SK-N-SH (cell line): ENCODE measurements at regions not wholly inside any gene's neighbourhood (a gene's known extent, or its start where the extent isn't known, plus 50 kb on each side); places are given as distances from the start of the nearest gene placed in this dataset.
A peak's percentile ranks its signal among the peaks of the same experiment; 100 is the strongest.

Experiments used
- CTCF ChIA-PET: fragments of 300-600, 350-600 bp; formaldehyde crosslinking; extraction: SDS; loops from one replicate; lab custom pipeline; 2021; lab: Yijun Ruan, JAX
- POLR2A ChIA-PET: fragments of 350-600 bp; sonication (Branson Sonifier 250); formaldehyde crosslinking; extraction: SDS; loops from one replicate; lab custom pipeline; 2020; ENCODE audit warnings: antibody characterized with exemption, inconsistent platforms; lab: Yijun Ruan, JAX
- DNase-seq: peaks from one replicate; pipeline ENCODE4 v3.0.0; 2012
- H2AFZ ChIP-seq: fragments of 200-600 bp; sonication (generic); 2 replicates; pipeline ENCODE4 v1.8.1; 2016; ENCODE audit warnings: antibody characterized with exemption, mild to moderate bottlenecking, low read depth
- H3F3A ChIP-seq: fragments of 200-600 bp; sonication (generic); replicated peaks from 2 replicates; pipeline ENCODE3; 2016; ENCODE audit warnings: antibody characterized with exemption, mild to moderate bottlenecking; ENCODE audit not compliant: insufficient read depth
- H3K27ac ChIP-seq, 2 experiments: fragments of 200-500 bp in 1 of 2; fragments of 200-600 bp in 1 of 2; sonication (Bioruptor generic) in 1 of 2; sonication (generic), shearing (Covaris generic) in 1 of 2; 2 replicates each; pipeline versions ENCODE4 v1.5.1 to v1.6.1; 2014 to 2016; ENCODE audit warnings: low read depth in 2 of 2, inconsistent platforms in 1 of 2, low read length in 1 of 2, mild to moderate bottlenecking in 1 of 2, mixed read lengths in 1 of 2
- H3K27me3 ChIP-seq: fragments of 200-600 bp; sonication (generic), shearing (Covaris generic); 2 replicates; pipeline ENCODE4 v1.6.1; 2016; ENCODE audit warnings: mixed run types; ENCODE audit not compliant: insufficient read depth
- H3K36me3 ChIP-seq, 2 experiments: fragments of 200-500 bp in 1 of 2; fragments of 200-600 bp in 1 of 2; sonication (Bioruptor generic) in 1 of 2; sonication (generic) in 1 of 2; replicated peaks in 1 of 2; 2 replicates each; pipeline versions ENCODE3 to v1.5.1; 2014 to 2016; ENCODE audit warnings: low read length in 1 of 2, mild to moderate bottlenecking in 1 of 2; ENCODE audit not compliant: insufficient read depth in 2 of 2, control insufficient read depth in 1 of 2
- H3K4me1 ChIP-seq, 2 experiments: fragments of 200-500 bp in 1 of 2; fragments of 200-600 bp in 1 of 2; sonication (Bioruptor generic) in 1 of 2; sonication (generic), shearing (Covaris generic) in 1 of 2; 2 replicates each; pipeline versions ENCODE4 v1.5.1 to v1.6.1; 2014 to 2016; ENCODE audit warnings: low read depth in 1 of 2, low read length in 1 of 2, mixed run types in 1 of 2; ENCODE audit not compliant: insufficient read depth in 2 of 2, control insufficient read depth in 1 of 2
- H3K4me2 ChIP-seq: fragments of 200-600 bp; sonication (generic), shearing (Covaris generic); 2 replicates; pipeline ENCODE4 v1.6.1; 2017; ENCODE audit warnings: mixed run types
- H3K4me3 ChIP-seq, 2 experiments: fragments of 200-500 bp in 1 of 2; fragments of 200-600 bp in 1 of 2; sonication (Bioruptor generic) in 1 of 2; sonication (generic), shearing (Covaris generic) in 1 of 2; 2 replicates each; pipeline versions ENCODE4 v1.5.1 to v1.8.1; 2014 to 2016; ENCODE audit warnings: low read depth in 2 of 2, inconsistent platforms in 1 of 2, low read length in 1 of 2, mild to moderate bottlenecking in 1 of 2, mixed read lengths in 1 of 2, moderate library complexity in 1 of 2
- H3K79me2 ChIP-seq: fragments of 200-600 bp; sonication (generic); 2 replicates; pipeline ENCODE4 v1.8.1; 2017; ENCODE audit warnings: mild to moderate bottlenecking; ENCODE audit not compliant: insufficient read depth
- H3K9ac ChIP-seq: fragments of 200-600 bp; sonication (generic); 2 replicates; pipeline ENCODE4 v1.6.1; 2017; ENCODE audit warnings: mixed run types
- H3K9me2 ChIP-seq: fragments of 200-600 bp; sonication (generic); 2 replicates; pipeline ENCODE4 v1.6.1; 2017; ENCODE audit warnings: mixed run types
- H3K9me3 ChIP-seq: fragments of 200-600 bp; sonication (generic); 2 replicates; pipeline ENCODE4 v1.6.1; 2017; ENCODE audit warnings: mixed run types, mild to moderate bottlenecking, moderate library complexity
- H4K20me1 ChIP-seq: fragments of 200-600 bp; sonication (generic); 2 replicates; pipeline ENCODE4 v1.6.1; 2017; ENCODE audit warnings: mild to moderate bottlenecking, mixed run types; ENCODE audit not compliant: insufficient read depth
- ELF1 ChIP-seq: IDR thresholded peaks from 2 replicates; pipeline ENCODE4 v1.4.0; 2012
- EP300 ChIP-seq, 2 experiments: IDR thresholded peaks; 2 replicates each; pipeline versions ENCODE4 v1.4.0 to v1.6.1; 2012; ENCODE audit warnings: borderline replicate concordance in 1 of 2, low read depth in 1 of 2, low read length in 1 of 2
- GABPA ChIP-seq: IDR thresholded peaks from 2 replicates; pipeline ENCODE4 v1.4.0; 2012; ENCODE audit warnings: low read depth, mild to moderate bottlenecking
- GATA2 ChIP-seq: sonication (generic); formaldehyde crosslinking; IDR thresholded peaks from 2 replicates; pipeline ENCODE4 v1.5.0; 2020; ENCODE audit warnings: mild to moderate bottlenecking, missing genetic modification reagents
- MEF2A ChIP-seq: IDR thresholded peaks from 2 replicates; pipeline ENCODE4 v1.4.0; 2012; ENCODE audit warnings: low read depth, borderline replicate concordance
- NFIC ChIP-seq: IDR thresholded peaks from 2 replicates; pipeline ENCODE4 v1.4.0; 2012; ENCODE audit warnings: borderline replicate concordance
- RAD21 ChIP-seq: IDR thresholded peaks from 2 replicates; pipeline ENCODE4 v1.6.1; 2012; ENCODE audit warnings: mild to moderate bottlenecking, low read length
- RCOR1 ChIP-seq: fragments of 150-350 bp; IDR thresholded peaks from 2 replicates; pipeline ENCODE4 v1.6.1; 2017; ENCODE audit warnings: antibody characterized with exemption, low read length
- SMC3 ChIP-seq: IDR thresholded peaks from 2 replicates; pipeline ENCODE4 v1.6.1; 2012; ENCODE audit warnings: low read depth, low read length, improper control_type of control experiment
- TCF12 ChIP-seq: IDR thresholded peaks from 2 replicates; pipeline ENCODE4 v1.4.0; 2012
- WGBS: methylation state at CpG from one replicate; pipeline ENCODE4 v1.1.6; 2017; ENCODE audit warnings: low lambda C conversion rate; 5-methylcytosine and 5-hydroxymethylcytosine counted together
- TF ChIP-seq, protein P1 (sequence below): IDR thresholded peaks from 2 replicates; pipeline ENCODE4 v1.4.0; 2012; ENCODE audit warnings: low read depth, borderline replicate concordance

- TF ChIP-seq, protein P1, sequence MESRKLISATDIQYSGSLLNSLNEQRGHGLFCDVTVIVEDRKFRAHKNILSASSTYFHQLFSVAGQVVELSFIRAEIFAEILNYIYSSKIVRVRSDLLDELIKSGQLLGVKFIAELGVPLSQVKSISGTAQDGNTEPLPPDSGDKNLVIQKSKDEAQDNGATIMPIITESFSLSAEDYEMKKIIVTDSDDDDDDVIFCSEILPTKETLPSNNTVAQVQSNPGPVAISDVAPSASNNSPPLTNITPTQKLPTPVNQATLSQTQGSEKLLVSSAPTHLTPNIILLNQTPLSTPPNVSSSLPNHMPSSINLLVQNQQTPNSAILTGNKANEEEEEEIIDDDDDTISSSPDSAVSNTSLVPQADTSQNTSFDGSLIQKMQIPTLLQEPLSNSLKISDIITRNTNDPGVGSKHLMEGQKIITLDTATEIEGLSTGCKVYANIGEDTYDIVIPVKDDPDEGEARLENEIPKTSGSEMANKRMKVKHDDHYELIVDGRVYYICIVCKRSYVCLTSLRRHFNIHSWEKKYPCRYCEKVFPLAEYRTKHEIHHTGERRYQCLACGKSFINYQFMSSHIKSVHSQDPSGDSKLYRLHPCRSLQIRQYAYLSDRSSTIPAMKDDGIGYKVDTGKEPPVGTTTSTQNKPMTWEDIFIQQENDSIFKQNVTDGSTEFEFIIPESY, result no peak
Observed at GRCh38 chr4:127239902-127240763, 392.6 kb upstream of the INTU start (continued).

GRCh38 chr4:127240764-127241105 is 392.0 kb upstream of the INTU start:
- no peaks in the 10 kb centered on the region for H3K27me3 ChIP-seq
- no peak overlapping the region for H2AFZ ChIP-seq
- H3K4me1 ChIP-seq, result peaks cover 0 to 13% of the 10 kb centered on the region in 2 experiments; a peak in 2 of 4 replicates
- no peaks in the 10 kb centered on the region for H3K9me2 ChIP-seq
- no peaks in the 10 kb centered on the region for H4K20me1 ChIP-seq
- H3F3A ChIP-seq, result no peaks in the 10 kb centered on the region
- H3K4me3 ChIP-seq, result no peak overlapping the region
- no peak for DNase-seq
- ChIA-PET CTCF (no interaction called here), POLR2A (no interaction called here)
- H3K9ac ChIP-seq, result no peak overlapping the region
- WGBS, result 57% methylated on average over 2 of the region's 2 CpGs
- peak overlapping the region in 1 of 2 experiments; percentile 53; a peak in 1 of 4 replicates for H3K27ac ChIP-seq
- no peaks in the 10 kb centered on the region for H3K9me3 ChIP-seq
- no peak for TF ChIP-seq GATA2 (CRISPR knock-in tag)
- no peak for TF ChIP-seq RAD21
- TF ChIP-seq TCF12, result no peak
- TF ChIP-seq NFIC, result no peak
- TF ChIP-seq RCOR1, result no peak
- no peak for TF ChIP-seq SMC3
- TF ChIP-seq, protein P1, result no peak
- no peak for TF ChIP-seq ELF1
- TF ChIP-seq EP300 (IDR thresholded peaks at IDR 0.05; ENCODE audit: borderline replicate concordance in 1 of 2, low read depth in 1 of 2, low read length in 1 of 2), result no peak
- no peak for TF ChIP-seq MEF2A
- no peaks in the 10 kb centered on the region for H3K36me3 ChIP-seq
- H3K79me2 ChIP-seq, result no peaks in the 10 kb centered on the region
- no peak overlapping the region for H3K4me2 ChIP-seq

- WGBS, result 54% methylated on average over 5 of the region's 5 CpGs
- no peak overlapping the region for H2AFZ ChIP-seq
- no peaks in the 10 kb centered on the region for H3F3A ChIP-seq
- H3K27ac ChIP-seq, result no peak overlapping the region
- H3K9ac ChIP-seq, result no peak overlapping the region
- H3K9me2 ChIP-seq, result no peaks in the 10 kb centered on the region
- no peaks in the 10 kb centered on the region for H3K36me3 ChIP-seq
- no peaks in the 10 kb centered on the region for H3K79me2 ChIP-seq
- no peak overlapping the region for H3K4me2 ChIP-seq
- ChIA-PET CTCF (interaction anchor here (1.3 kb wide), 1 partner anchor 12 kb away, joined by 3 read pairs; no protein-coding TSS in a partner anchor), POLR2A (no interaction called here)
- no peak for TF ChIP-seq GABPA
- peak; percentile 57 for TF ChIP-seq TCF12
- TF ChIP-seq GATA2 (CRISPR knock-in tag), result peak; percentile 37; the same call in 1 of the 2 replicates
- peaks cover 0 to 9% of the 10 kb centered on the region in 2 experiments; a peak in 2 of 4 replicates for H3K4me1 ChIP-seq
- H4K20me1 ChIP-seq, result no peaks in the 10 kb centered on the region
- DNase-seq, result no peak
- no peaks in the 10 kb centered on the region for H3K27me3 ChIP-seq
- no peaks in the 10 kb centered on the region for H3K9me3 ChIP-seq
- H3K4me3 ChIP-seq, result no peak overlapping the region
Observed at GRCh38 chr4:127244515-127244914, 388.2 kb upstream of the INTU start.
